ENCODE measurements at regions not wholly inside any gene's neighbourhood (a gene's known extent, or its start where the extent isn't known, plus 50 kb on each side); places are given as distances from the start of the nearest gene placed in this dataset.

GRCh38 chr6:113439866-113440265 is 417.3 kb upstream of the MARCKS start:
- Histone ChIP-seq H3K4me3 (ENCODE audit: low read depth, low read length) (no peak overlapping the region), H3K27ac (ENCODE audit: low read depth) (no peak overlapping the region), H3K36me3 (ENCODE audit: insufficient read depth) (no peaks in the 10 kb centered on the region), H3K4me1 (ENCODE audit: insufficient read depth) (no peaks in the 10 kb centered on the region)
- no peak for DNase-seq (ENCODE audit: extremely low spot score)
- WGBS: 75% methylated on average over 7 of the region's 7 CpGs

- no peak for DNase-seq (ENCODE audit: extremely low spot score)
- 68% methylated on average over 1 of the region's 1 CpG for WGBS
- no peak overlapping the region for H3K27ac ChIP-seq (ENCODE audit: low read depth)
- H3K4me3 ChIP-seq (ENCODE audit: low read depth, low read length): no peak overlapping the region
- no peaks in the 10 kb centered on the region for H3K4me1 ChIP-seq (ENCODE audit: insufficient read depth)
- no peaks in the 10 kb centered on the region for H3K36me3 ChIP-seq (ENCODE audit: insufficient read depth)
Measured at GRCh38 chr6:113442040-113442439, 415.1 kb upstream of the MARCKS start.

- Histone ChIP-seq H3K4me3 (ENCODE audit: low read depth, low read length) (no peak overlapping the region), H3K36me3 (ENCODE audit: insufficient read depth) (no peaks in the 10 kb centered on the region), H3K4me1 (ENCODE audit: insufficient read depth) (no peaks in the 10 kb centered on the region), H3K27ac (ENCODE audit: low read depth) (no peak overlapping the region)
- no peak for DNase-seq (ENCODE audit: extremely low spot score)
- 98% methylated on average over 3 of the region's 3 CpGs for WGBS
Measured at GRCh38 chr6:113445201-113445600, 411.9 kb upstream of the MARCKS start.

- H3K4me3 ChIP-seq (ENCODE audit: low read depth, low read length): no peak overlapping the region
- WGBS: 49% methylated on average over 5 of the region's 5 CpGs
- no peak for DNase-seq (ENCODE audit: extremely low spot score)
- no peaks in the 10 kb centered on the region for H3K4me1 ChIP-seq (ENCODE audit: insufficient read depth)
- H3K27ac ChIP-seq (ENCODE audit: low read depth): no peak overlapping the region
- H3K36me3 ChIP-seq (ENCODE audit: insufficient read depth): no peaks in the 10 kb centered on the region
Measured at GRCh38 chr6:113447088-113447831, 409.9 kb upstream of the MARCKS start.

GRCh38 chr6:113449051-113449450 is 408.1 kb upstream of the MARCKS start:
- Histone ChIP-seq H3K27ac (ENCODE audit: low read depth) (no peak overlapping the region), H3K4me1 (ENCODE audit: insufficient read depth) (no peaks in the 10 kb centered on the region), H3K36me3 (ENCODE audit: insufficient read depth) (no peaks in the 10 kb centered on the region), H3K4me3 (ENCODE audit: low read depth, low read length) (no peak overlapping the region)
- no peak for DNase-seq (ENCODE audit: extremely low spot score)

GRCh38 chr6:113450061-113450465 is 407.1 kb upstream of the MARCKS start:
- no peaks in the 10 kb centered on the region for H3K36me3 ChIP-seq (ENCODE audit: insufficient read depth)
- H3K4me3 ChIP-seq (ENCODE audit: low read depth, low read length): no peak overlapping the region
- 54% methylated on average over 1 of the region's 1 CpG for WGBS
- DNase-seq (ENCODE audit: extremely low spot score): no peak
- H3K27ac ChIP-seq (ENCODE audit: low read depth): no peak overlapping the region
- no peaks in the 10 kb centered on the region for H3K4me1 ChIP-seq (ENCODE audit: insufficient read depth)

GRCh38 chr6:113451049-113451448 is 406.1 kb upstream of the MARCKS start:
- Histone ChIP-seq H3K4me1 (ENCODE audit: insufficient read depth) (no peaks in the 10 kb centered on the region), H3K27ac (ENCODE audit: low read depth) (no peak overlapping the region), H3K4me3 (ENCODE audit: low read depth, low read length) (no peak overlapping the region), H3K36me3 (ENCODE audit: insufficient read depth) (no peaks in the 10 kb centered on the region)
- DNase-seq (ENCODE audit: extremely low spot score): no peak
- 98% methylated on average over 3 of the region's 3 CpGs for WGBS

- Histone ChIP-seq H3K4me3 (ENCODE audit: low read depth, low read length) (no peak overlapping the region), H3K4me1 (ENCODE audit: insufficient read depth) (no peaks in the 10 kb centered on the region), H3K27ac (ENCODE audit: low read depth) (no peak overlapping the region), H3K36me3 (ENCODE audit: insufficient read depth) (no peaks in the 10 kb centered on the region)
- 75% methylated on average over 4 of the region's 4 CpGs for WGBS
- DNase-seq (ENCODE audit: extremely low spot score): no peak
Measured at GRCh38 chr6:113457198-113457597, 399.9 kb upstream of the MARCKS start.

- WGBS: 80% methylated on average over 2 of the region's 2 CpGs
- no peak for DNase-seq (ENCODE audit: extremely low spot score)
- Histone ChIP-seq H3K4me1 (ENCODE audit: insufficient read depth) (no peaks in the 10 kb centered on the region), H3K4me3 (ENCODE audit: low read depth, low read length) (no peak overlapping the region), H3K27ac (ENCODE audit: low read depth) (no peak overlapping the region), H3K36me3 (ENCODE audit: insufficient read depth) (no peaks in the 10 kb centered on the region)
Measured at GRCh38 chr6:113457751-113458150, 399.4 kb upstream of the MARCKS start.

- no peak overlapping the region for H3K27ac ChIP-seq (ENCODE audit: low read depth)
- whole genome bisulfite sequencing: 44% methylated on average over 2 of the region's 2 CpGs
Measured at GRCh38 chr6:113458368-113459010, 398.7 kb upstream of the MARCKS start.

GRCh38 chr6:113461153-113461932 is 395.8 kb upstream of the MARCKS start:
- no peaks in the 10 kb centered on the region for H3K4me1 ChIP-seq (ENCODE audit: insufficient read depth)
- H3K4me3 ChIP-seq (ENCODE audit: low read depth, low read length): no peak overlapping the region
- DNase-seq (ENCODE audit: extremely low spot score): no peak
- no peaks in the 10 kb centered on the region for H3K36me3 ChIP-seq (ENCODE audit: insufficient read depth)
- 71% methylated on average over 4 of the region's 4 CpGs for WGBS
- no peak overlapping the region for H3K27ac ChIP-seq (ENCODE audit: low read depth)

More at GRCh38 chr6:113458368-113459010, 398.7 kb upstream of the MARCKS start:
- no peak for DNase-seq (ENCODE audit: extremely low spot score)
- H3K4me3 ChIP-seq (ENCODE audit: low read depth, low read length): no peak overlapping the region
- H3K4me1 ChIP-seq (ENCODE audit: insufficient read depth): no peaks in the 10 kb centered on the region
- no peaks in the 10 kb centered on the region for H3K36me3 ChIP-seq (ENCODE audit: insufficient read depth)

GRCh38 chr6:113464536-113464935 is 392.6 kb upstream of the MARCKS start:
- no peak overlapping the region for H3K27ac ChIP-seq (ENCODE audit: low read depth)
- WGBS: 91% methylated on average over 3 of the region's 3 CpGs

GRCh38 chr6:113464960-113465359 is 392.2 kb upstream of the MARCKS start:
- DNase-seq (ENCODE audit: extremely low spot score): no peak
- Histone ChIP-seq H3K4me1 (ENCODE audit: insufficient read depth) (no peaks in the 10 kb centered on the region), H3K27ac (ENCODE audit: low read depth) (no peak overlapping the region), H3K36me3 (ENCODE audit: insufficient read depth) (no peaks in the 10 kb centered on the region), H3K4me3 (ENCODE audit: low read depth, low read length) (no peak overlapping the region)
- WGBS: 86% methylated on average over 3 of the region's 3 CpGs

More at GRCh38 chr6:113464536-113464935, 392.6 kb upstream of the MARCKS start:
- no peaks in the 10 kb centered on the region for H3K4me1 ChIP-seq (ENCODE audit: insufficient read depth)
- no peak for DNase-seq (ENCODE audit: extremely low spot score)
- no peak overlapping the region for H3K4me3 ChIP-seq (ENCODE audit: low read depth, low read length)
- H3K36me3 ChIP-seq (ENCODE audit: insufficient read depth): no peaks in the 10 kb centered on the region

GRCh38 chr6:113466526-113466925 is 390.6 kb upstream of the MARCKS start:
- Histone ChIP-seq H3K4me3 (ENCODE audit: low read depth, low read length) (no peak overlapping the region), H3K4me1 (ENCODE audit: insufficient read depth) (no peaks in the 10 kb centered on the region), H3K27ac (ENCODE audit: low read depth) (no peak overlapping the region), H3K36me3 (ENCODE audit: insufficient read depth) (no peaks in the 10 kb centered on the region)
- DNase-seq (ENCODE audit: extremely low spot score): no peak
- 82% methylated on average over 4 of the region's 4 CpGs for WGBS
